SIG-M5 treated with dmso at 0.1 percent for 504 hours (cell line): ENCODE measurements at regions not wholly inside any gene's neighbourhood (a gene's known extent, or its start where the extent isn't known, plus 50 kb on each side); places are given as distances from the start of the nearest gene placed in this dataset.

ENCODE experiments used
- DNase-seq: peaks from one replicate; lab custom pipeline; 2025; ENCODE audit not compliant: unreplicated experiment; lab: John Stamatoyannopoulos, UW

DNA sequence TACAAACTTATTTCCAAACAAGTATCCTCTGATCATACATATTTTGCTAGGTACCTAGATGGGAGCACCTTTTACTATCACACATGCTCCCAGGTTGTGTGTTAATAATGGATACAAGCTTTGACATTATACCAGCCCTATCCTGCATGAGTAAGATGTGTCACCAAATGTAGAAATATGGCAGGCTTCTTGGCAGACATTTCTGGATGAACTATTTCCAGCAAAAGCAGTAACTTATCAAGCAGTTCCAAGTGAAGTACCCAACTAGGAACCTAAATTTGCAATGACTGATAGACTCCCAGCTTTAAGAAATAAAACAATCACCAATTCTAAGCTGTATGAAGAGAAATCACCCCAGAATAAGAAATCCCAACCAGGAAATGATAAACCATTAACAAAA is 103.7 kb upstream of the TMEM72 start:
- DNase-seq, result no peak

DNA sequence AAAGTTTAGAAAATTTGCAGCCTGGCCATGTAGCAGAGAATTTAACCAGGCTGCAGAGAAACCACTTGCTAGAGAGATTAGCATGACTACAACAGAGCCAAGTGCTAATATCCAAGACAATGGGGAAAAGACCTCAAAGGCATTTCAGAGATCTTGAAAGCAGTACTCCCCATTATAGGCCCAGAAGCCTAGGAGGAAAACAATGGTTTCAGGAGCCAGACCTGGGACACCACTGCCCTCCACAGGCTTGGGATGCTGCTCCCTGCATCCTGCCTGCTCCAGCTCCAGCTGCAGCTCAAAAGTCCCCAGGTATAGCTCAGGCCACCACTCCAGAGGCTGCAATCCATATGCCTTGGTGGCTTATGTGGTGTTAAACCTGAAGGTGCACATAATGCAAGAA is 101.5 kb upstream of the TMEM72 start:
- no peak for DNase-seq

DNA sequence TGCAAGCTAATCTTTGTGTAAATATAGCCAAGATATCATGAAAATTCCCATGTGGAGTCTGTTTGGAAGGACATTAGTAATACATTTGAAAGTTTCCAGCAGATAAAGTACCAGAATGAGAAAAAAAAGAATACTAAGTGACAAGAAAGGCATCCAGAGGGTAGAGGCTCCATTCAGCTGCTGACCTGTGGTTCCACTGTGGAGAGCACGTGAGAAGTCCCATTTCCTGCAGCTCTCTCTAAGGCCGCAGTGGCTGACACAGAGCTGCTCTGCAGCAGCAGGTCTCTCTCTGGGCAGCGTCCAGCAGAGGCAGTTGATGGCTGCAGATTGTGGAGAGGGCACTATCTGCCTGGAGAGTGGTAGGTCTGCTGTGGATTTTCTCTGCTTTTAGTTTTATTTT is 100.1 kb upstream of the TMEM72 start:
- DNase-seq, result no peak

DNA sequence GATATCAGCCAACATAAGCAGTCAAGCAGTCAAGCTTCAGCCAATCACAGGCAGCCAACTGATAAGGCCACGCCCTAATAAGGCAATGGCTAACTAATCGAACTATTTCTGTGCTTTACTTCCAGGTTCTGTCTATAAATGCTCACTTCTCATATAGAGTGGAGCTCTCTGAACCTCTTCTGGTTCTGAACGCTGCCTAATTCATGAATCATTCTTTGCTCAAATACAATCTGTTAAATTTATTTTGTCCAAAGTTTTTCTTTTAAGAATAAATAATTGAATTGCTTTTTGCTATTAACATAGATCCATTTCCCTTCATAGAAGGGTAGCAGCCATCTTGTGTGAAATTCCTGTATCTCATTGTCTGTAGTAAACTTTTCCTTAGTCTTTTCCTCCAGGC is 97.9 kb upstream of the TMEM72 start:
- DNase-seq, result no peak

DNA sequence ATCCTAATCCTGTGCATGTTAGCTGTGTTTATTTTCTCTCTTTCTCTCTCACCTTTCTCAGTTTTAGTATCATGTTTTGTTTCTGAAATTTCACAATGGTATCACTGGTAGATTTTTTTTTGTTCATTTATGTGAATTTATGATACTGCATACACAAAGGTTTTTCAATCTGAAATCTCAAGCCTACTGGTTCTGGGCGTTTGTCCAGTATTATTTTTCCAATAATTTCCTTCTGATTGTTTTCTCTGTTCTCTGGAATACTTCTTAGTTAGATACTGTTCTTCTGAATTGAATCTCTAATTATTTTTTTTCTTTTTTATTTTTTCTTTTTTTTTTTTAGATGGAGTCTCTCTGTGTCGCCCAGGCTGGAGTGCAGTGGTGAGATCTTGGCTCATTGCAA is 96.2 kb upstream of the TMEM72 start:
- no peak for DNase-seq

DNA sequence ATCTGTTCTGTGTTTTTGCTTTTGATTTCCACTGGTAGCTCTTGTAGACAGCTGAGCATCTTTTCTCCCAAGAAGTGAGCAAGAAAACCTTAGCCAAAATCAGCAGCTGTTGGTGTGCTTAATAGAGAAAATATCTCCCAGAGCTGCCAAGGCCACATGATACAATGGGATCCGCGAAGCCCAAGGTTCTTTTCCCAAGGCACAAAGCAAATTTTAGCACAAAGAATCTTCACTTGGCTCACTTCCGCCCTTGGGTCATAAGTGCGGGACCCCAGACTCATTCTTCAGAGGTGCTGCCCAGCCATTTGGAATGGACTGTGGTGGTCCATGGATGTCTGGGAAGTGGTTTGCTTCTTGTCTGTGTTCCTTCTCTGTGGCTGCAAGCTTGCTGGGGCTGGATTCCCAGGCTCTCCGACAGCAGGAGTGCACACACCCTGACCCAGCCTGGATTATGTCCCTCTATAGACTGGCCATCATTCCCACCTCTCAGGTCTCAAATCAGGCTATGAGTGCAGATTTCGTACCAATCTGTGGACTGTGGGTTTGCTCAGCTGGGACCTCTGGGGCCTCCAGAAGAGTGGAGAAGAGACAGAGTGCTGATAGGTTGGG is 93.0 kb upstream of the TMEM72 start:
- no peak for DNase-seq

DNA sequence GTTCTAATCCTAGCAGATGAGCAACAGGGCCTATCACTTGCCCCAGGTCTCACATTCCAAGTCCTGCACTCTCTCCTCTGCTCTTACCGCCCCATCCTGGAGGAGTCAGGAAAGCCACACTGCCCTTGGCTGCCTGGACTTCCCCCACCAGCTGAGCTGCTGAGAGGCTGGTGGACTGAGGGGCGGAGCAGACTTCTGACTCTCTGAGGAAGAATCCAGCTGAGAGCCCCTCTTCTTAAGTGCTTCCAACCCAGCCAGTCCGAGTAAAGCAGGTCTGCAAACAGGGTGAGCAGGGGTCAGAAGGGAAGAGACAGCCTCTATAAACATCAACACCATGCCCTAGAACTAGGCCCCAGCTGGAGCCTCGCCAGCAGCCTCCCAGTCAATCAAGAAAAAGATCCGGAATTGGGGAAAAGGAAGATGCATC is 92.4 kb upstream of the TMEM72 start:
- no peak for DNase-seq

DNA sequence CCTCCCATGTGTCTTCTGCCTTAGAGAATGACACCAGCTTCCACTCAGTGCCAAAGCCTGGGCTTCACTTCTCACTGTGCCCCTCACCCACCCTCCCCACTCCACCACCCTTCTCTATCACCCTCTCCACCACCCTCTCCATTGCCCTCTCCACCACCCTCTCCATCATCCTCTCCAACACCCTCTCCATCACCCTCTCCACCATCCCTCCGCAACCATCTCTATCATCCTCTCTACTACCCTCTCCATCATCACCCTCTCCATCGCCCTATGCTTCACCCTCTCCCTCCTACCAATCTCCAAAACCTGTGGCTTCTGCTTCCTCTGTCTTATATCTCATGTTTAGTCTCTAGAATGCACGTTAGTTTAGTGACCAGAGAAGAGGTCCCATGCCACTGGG is 91.0 kb upstream of the TMEM72 start:
- DNase-seq, result no peak

DNA sequence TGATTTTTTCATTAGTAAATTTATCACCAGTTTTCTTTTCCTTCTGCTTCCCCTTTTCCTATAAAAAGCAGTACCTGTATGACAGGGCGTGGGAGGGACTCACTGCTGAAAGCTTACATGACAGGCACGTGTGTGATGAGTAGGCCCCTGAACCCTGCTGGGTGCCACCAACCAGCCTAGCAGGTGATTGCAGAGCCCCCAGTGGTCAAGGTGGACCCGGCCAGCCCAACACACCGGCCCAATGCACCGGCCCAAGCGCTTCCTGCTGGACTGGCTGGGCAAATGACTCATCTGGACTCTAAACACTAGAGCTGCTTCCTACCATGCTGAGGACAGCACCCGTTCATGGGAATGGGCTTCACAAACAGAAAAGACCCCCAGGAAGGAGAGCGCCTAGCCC is 89.8 kb upstream of the TMEM72 start:
- DNase-seq, result no peak

DNA sequence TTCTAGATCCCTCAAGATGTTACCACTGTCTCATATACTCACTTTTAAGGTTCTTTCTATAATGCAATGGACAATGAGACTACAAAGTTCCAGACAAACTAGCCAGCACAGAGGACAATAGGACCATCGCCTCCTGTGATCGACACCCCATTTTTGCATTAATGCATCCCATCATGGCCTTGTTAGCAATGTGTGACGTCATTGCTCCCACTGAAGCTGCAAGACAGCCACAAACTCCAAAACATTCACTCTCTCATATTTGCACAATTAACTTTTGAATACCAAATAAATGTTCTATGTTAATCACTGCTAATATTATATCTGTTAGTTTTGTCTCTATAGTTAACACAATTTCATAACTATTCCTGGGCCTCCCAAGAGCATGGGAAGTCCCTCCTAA is 88.8 kb upstream of the TMEM72 start:
- no peak for DNase-seq

DNA sequence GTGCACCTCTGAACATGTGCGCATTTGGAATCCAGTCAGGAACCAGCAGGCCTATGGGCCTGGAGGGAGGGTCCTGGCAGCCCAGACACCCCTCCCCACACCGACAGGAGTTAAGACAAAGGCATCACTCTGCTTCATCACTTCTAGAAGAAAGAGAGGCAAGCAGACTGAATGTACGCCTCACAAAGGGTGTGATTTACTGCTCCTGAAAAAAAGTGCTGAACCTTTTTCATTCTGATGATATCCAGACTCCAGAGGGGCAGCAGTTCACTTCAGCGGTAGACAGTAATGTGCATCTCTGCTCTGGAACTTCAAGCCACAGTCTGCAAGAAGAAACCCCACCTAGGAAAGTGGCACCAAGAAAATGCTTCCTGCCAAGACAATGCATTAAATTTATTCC is 88.2 kb upstream of the TMEM72 start:
- no peak for DNase-seq

DNA sequence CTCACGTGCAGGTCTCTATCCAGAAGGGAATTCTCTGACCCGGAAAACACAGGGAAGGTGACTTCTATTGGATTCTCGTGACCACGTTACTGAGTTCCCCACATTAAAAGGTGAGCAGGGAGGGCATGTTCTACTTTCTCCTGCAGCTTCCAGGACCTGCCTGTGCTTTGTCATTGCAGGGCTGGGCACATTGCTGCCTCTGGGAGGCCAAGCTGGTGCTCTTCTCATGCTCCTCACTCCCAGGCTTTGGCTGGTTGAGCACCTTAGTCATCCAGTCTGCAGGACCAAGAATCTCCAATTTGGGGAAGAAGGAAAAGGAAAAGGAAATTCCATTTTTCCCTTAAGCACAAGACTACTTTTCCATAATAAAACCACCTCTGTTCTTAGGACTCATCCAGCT is 86.5 kb upstream of the TMEM72 start:
- DNase-seq, result no peak

DNA sequence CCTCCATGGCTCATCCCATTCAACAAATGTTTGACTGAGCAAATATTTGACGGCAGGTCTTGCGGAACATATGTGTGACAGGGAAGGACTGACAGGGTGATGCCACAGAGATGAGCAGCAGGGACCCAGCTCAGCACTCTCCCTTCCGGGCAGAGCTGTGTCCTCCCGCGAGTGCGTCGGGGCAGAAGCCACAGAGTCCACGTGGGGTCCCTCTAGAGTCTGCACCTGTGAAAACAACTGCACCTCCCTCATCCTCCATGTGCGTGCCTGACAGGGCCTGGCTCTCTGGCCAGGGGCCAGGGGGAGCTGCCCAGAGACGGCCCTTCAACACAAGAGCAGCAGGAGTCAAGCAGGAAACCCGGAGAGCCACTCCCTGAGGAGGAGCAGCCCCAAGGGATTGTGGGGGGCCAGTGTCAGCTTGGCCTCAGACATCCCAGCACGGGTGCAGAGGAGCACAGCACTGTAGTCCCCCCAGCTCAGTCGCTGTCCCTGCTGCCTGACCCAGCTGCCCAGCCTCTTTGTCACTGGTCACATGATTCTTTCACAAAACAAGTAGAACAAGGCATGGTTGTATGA is 83.6 kb upstream of the TMEM72 start:
- no peak for DNase-seq

DNA sequence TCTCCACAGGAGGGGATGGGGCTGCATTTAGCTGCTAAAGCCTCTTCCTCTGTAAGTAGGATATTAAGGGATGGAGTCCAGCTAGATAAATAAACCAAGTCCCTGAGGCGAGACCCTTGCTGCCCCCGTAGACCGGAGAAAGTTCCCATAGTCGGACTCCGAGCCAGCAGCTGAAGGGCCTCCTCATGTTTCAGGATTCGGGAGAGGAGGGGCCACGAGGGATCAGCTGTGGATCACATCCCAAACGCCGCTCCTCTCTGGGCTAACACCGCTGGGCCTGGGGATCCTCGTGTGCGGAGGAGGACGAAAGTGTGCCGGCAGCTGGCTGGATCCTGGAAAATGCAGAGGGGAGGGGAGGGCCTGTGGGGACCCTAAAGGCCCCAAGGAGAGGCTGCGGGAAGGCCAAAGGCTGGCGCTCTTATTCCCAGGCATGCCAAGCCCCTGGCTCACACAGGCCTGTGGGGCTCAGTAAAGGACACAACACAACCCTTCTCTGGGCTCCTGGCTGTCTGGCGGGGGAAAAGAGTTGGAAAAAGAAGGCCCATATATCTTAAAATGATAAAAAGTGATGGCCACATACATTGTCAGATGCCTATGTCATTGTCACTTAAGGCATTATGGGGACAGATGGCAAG is 82.5 kb upstream of the TMEM72 start:
- DNase-seq, result no peak

DNA sequence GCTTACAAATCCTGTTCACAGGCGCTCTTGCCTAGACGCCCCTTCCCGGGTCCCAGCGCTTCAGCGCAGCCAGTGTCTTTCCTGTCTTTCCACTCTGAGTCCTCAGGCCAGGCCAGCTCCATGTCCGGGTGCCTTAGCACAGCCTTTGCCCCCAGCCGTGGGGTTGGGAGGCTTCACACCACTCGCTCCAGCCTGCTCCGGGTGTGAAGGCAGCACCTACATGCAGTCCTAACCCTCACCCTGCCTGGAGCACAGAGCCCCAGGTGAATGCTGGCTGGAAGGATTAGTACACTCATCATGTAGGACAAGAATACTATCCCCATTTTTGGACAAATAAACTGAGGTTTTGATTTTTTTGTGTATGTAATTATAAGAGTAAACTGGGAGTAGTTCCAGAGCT is 81.7 kb upstream of the TMEM72 start:
- no peak for DNase-seq

DNA sequence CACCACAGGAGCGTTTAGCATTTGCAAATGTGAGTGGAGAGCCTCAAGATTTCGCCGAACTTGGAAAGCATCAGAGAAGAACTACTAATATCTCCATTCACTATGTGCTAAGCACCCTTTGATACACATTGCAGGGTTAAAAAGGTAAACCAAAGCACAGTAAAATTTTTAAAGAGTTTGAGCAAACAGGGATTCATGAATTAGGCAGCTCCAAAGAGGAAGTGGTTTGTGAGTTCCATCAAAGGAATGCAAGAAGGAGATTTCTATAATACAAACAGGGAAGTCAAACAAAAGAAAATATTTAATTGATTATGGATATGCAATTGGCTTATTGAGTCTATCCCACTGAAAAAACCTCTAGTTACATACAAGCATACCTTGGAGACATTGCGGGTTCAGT is 81.1 kb upstream of the TMEM72 start:
- peak; percentile 7 for DNase-seq

DNA sequence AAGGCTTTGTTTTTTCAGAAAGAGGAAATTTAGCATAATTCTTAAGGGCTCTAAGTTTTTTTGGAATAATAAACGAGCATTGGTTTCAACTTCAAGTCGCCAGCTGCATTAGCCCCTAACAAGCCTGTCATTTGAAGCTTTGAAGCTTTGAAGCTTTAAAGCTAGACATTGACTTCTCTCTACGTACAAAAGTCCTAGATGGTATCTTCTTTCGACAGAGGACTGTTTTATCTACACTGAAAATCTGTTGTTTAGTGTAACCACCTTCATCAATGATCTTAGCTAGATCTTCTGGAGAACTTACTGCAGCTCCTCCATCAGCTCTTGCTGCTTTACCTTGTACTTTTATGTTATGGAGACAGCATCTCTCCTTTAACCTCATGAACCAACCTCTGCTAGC is 79.6 kb upstream of the TMEM72 start:
- no peak for DNase-seq

DNA sequence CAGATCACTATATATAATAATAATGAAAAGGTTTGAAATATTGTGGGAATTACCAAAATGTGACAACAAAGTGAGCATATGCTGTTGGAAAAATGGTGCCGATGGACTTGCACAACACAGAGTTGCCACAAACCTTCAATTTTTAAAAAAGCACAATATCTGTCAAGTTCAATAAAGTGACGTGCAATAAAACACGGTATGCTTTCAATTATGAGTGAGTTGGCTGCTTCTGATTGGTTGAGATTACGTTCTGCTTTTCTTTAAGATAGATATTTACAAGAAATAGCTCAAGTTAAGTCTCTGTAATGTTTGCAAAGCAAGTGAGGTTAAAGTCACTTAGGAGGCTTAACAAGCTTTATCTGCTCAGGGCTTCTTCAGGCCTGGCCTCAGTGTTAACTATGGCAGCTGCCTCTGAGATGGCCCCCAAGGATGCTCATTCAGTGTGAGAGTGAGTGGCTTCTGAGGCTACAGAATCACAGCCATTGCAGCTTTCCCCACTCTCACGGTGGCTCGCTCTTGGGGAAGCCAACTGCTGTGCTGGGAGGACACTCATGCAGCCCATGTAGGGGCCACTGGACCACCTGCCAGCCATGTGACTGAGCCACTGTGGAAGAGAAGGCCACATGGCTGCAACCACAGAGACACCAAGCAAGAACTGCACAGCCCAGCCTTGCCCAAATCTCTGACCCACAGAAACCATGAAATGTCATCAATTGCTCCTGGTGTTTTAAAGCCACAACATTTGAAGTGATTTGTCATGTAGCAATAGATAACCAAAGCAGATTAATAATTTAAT is 78.3 kb upstream of the TMEM72 start:
- no peak for DNase-seq

DNA sequence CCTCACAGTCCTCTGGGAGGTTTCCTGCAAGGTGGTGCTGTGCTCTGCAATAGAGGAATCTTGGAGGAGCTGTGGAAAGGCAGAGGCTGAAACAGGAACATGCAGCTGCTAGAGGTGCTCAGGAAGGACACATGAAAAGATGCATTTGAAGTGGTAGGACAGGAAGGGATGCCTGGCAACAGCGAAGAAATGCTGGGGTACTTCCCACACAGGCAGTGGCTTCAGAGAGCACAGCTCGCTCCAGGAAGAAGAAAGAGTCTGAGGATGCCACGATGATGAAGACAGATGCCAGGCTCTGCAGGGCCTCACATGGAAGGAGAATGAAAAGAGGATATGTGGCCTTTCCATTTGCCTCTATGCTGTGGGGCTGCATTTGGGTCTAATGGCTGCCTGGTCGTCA is 77.0 kb upstream of the TMEM72 start:
- DNase-seq, result no peak

DNA sequence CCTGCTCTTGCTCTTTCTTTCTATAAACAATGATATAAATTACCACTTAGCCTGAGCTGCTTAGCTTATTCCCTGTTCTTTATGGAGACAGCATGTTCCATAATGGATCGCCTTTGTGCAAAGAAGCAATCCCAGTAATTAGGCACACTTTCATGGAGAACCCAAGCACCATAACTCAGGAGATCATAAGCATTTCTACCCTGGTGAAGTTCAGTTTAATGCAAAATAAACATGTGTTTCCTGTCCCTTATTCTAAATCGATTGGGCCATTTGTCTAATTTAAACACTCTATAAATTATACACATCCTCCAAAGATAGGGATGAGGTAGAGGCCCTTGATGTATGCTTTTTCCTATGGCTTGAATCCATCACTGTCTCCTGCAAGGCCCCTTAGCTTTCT is 75.8 kb upstream of the TMEM72 start:
- no peak for DNase-seq

DNA sequence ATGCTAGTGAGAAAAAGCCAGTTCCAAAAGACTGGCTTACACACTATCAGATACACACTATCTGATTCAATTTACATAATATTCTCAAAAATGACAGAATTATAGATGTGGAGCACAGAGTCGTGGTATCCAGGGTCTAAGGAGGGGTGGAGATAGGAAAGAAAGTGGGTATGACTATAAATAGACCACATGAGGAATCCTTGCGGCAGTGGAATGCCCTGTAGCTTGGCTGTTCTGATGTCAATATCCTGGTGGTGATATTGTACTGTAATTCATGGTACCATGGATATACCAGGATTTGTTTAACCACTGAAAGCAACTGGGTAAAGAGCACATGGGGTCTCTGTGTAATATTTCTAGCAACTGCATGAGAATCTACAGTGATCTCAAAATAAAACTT is 67.7 kb upstream of the TMEM72 start:
- no peak for DNase-seq
